ENCODE measurements at regions not wholly inside any gene's neighbourhood (a gene's known extent, or its start where the extent isn't known, plus 50 kb on each side); places are given as distances from the start of the nearest gene placed in this dataset.

DNA sequence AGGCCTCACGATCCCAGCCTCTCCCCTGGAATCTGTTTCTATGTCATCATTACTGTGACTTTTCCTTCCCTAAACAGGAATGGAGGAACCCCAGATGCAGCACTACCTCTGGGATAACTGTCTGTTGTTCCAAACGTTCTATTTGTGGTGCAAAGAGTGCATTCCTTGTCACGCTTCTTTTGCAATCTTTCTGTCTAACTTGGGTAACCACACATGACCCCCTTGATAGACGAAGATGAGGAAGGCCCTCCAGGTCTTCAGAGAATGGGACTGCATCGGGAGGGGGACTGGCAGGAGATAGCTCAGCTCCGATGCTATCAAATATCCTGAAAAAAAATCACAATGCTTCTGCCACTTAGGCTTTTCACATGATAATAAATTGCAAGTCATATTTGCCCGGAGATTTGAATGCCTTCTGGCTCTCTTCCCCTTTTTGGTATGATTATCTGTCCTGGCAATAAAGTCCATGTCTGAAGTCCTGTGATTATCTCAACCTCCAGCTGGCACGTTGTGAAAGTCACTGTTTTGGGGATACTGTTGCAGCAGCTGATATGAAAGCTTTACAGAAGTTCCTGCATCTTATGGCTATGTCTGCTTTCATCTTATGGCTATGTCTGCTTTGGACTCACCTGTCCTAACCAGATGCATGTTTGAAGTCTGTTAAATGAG lies 148.7 kb upstream of the LMO4 start:
- no peak for DNase-seq (ENCODE audit: low read depth in 2 of 2)
- no peak for TF ChIP-seq CTCF (IDR thresholded peaks at IDR 0.05; ENCODE audit: low read depth, low read length)
- H3K4me3 ChIP-seq (replicated peaks in 1 of 2; ENCODE audit: low read depth in 2 of 2, low read length in 2 of 2), result no peak overlapping the region

- TF ChIP-seq CTCF (IDR thresholded peaks at IDR 0.05; ENCODE audit: low read depth, low read length), result no peak
- no peak for DNase-seq (ENCODE audit: low read depth in 2 of 2)
- no peak overlapping the region for H3K4me3 ChIP-seq (replicated peaks in 1 of 2; ENCODE audit: low read depth in 2 of 2, low read length in 2 of 2)
Observed at GRCh38 chr1:87180682-87181081, 148.0 kb upstream of the LMO4 start.

DNA sequence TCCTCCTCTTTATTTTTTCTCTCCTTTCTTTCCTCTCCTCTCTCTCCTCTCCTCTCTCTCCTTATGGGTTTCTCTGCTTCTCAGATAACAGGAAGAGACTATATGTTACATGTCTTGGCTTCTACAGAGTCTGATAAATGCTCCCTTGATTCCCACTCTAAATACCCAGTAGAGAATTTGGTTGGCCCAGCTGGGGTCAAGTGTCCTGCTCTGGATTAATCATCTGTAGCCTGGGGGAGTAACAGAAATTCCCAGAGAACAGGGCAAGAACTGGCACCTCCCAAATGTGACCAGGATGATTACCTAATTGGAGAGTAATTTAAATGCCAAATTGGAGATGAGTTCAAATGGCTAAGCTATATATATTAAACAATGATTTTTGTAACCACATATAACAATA lies 146.1 kb upstream of the LMO4 start:
- DNase-seq (ENCODE audit: low read depth in 2 of 2), result no peak
- no peak for TF ChIP-seq CTCF (IDR thresholded peaks at IDR 0.05; ENCODE audit: low read depth, low read length)
- no peak overlapping the region for H3K4me3 ChIP-seq (replicated peaks in 1 of 2; ENCODE audit: low read depth in 2 of 2, low read length in 2 of 2)

DNA sequence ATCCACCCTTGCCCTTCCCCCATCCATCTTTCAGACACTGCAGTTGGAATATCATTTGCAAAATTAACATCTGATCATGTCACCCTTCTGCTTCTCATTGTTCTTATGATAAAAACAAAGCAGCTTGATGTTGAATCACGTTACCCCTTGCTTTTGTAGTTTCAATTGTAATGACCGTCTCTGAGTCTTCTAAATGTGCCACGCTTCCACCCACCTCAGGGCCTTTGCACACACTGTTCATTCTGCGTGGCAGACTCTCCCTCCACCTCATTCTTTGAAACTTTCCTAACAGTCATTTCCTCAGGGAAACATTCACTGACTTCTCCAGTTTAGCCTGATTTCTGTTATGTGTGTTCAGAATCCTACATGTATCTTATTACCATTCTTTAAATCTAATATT lies 143.6 kb upstream of the LMO4 start:
- TF ChIP-seq CTCF (IDR thresholded peaks at IDR 0.05; ENCODE audit: low read depth, low read length), result no peak
- H3K4me3 ChIP-seq (replicated peaks in 1 of 2; ENCODE audit: low read depth in 2 of 2, low read length in 2 of 2), result no peak overlapping the region
- DNase-seq (ENCODE audit: low read depth in 2 of 2), result no peak

- TF ChIP-seq CTCF (IDR thresholded peaks at IDR 0.05; ENCODE audit: low read depth, low read length), result no peak
- no peak for DNase-seq (ENCODE audit: low read depth in 2 of 2)
- H3K4me3 ChIP-seq (replicated peaks in 1 of 2; ENCODE audit: low read depth in 2 of 2, low read length in 2 of 2), result no peak overlapping the region
Observed at GRCh38 chr1:87186346-87186745, 142.3 kb upstream of the LMO4 start.

DNA sequence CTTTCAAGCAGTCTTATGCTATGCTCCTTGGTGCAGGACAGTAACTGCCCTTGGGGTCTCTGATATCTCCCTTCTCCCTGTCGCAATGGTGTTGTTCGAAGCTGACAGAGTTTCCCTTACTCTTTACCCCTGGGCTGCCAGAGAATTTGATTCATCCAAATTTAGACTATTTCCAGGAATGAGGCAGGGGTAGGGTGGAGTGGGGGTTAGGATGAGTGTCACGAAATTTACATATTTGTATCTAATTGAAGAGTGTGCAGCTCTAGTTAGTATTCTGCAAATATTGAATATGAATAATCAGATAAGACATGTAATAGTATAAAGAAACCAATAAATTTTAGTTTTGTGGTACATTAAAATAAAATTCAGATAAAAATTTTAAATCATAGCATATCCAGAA lies 140.0 kb upstream of the LMO4 start:
- H3K4me3 ChIP-seq (replicated peaks in 1 of 2; ENCODE audit: low read depth in 2 of 2, low read length in 2 of 2), result no peak overlapping the region
- DNase-seq (ENCODE audit: low read depth in 2 of 2), result no peak
- no peak for TF ChIP-seq CTCF (IDR thresholded peaks at IDR 0.05; ENCODE audit: low read depth, low read length)

- no peak overlapping the region for H3K4me3 ChIP-seq (replicated peaks in 1 of 2; ENCODE audit: low read depth in 2 of 2, low read length in 2 of 2)
- no peak for TF ChIP-seq CTCF (IDR thresholded peaks at IDR 0.05; ENCODE audit: low read depth, low read length)
- no peak for DNase-seq (ENCODE audit: low read depth in 2 of 2)
Observed at GRCh38 chr1:87190402-87190801, 138.3 kb upstream of the LMO4 start.
